SK-N-MC (cell line): ENCODE measurements at regions not wholly inside any gene's neighbourhood (a gene's known extent, or its start where the extent isn't known, plus 50 kb on each side); places are given as distances from the start of the nearest gene placed in this dataset.

Source experiments
- EZH2 ChIP-seq: fragments of 200-600 bp; sonication (generic); IDR thresholded peaks from one replicate; pipeline ENCODE4 v1.6.1; 2017; ENCODE audit warnings: antibody characterized with exemption
- FOXP2 ChIP-seq: optimal IDR thresholded peaks from 2 replicates; pipeline ENCODE3; 2011; ENCODE audit warnings: mild to moderate bottlenecking, moderate library complexity; ENCODE audit not compliant: insufficient read depth; ENCODE audit errors: extremely low read length, control extremely low read depth
- POLR2AphosphoS5 ChIP-seq: IDR thresholded peaks from 2 replicates; pipeline ENCODE4 v1.6.1; 2012; ENCODE audit warnings: mild to moderate bottlenecking, low read depth, low read length, borderline replicate concordance

- TF ChIP-seq POLR2AphosphoS5 (no peak), EZH2 (no peak), FOXP2 (no peak)
Observed at GRCh38 chr3:124351430-124352148, 359.7 kb upstream of the ROPN1 start.
